LoVo (cell line): ENCODE measurements at regions not wholly inside any gene's neighbourhood (a gene's known extent, or its start where the extent isn't known, plus 50 kb on each side); places are given as distances from the start of the nearest gene placed in this dataset.

Source experiments
- DNase-seq: peaks from one replicate; pipeline ENCODE4 v3.0.0-alpha.2; 2016; ENCODE audit warnings: low spot score

- DNase-seq, result no peak
These were observed 139.0 kb downstream of the TM9SF2 start for GRCh38 chr13:99640260-99640659.

DNA sequence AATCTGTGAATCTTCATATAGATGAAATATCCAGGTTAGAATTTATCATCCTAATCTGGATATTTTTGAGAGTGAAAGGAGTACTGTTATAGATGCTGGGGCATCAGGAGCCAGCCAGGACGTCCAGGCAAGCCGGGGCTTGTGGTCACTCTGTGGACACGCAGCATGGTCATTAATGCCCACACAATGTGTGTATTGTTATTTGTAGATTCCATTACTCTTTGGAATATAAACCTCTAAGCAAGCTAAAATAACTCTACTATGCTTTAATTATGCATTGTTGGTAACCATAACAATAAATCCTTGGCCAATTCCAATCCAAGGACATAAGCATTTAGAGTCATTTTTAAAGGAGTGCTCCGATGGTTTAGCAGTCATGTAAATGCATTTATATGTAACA is 137.9 kb downstream of the TM9SF2 start:
- DNase-seq, result no peak

DNA sequence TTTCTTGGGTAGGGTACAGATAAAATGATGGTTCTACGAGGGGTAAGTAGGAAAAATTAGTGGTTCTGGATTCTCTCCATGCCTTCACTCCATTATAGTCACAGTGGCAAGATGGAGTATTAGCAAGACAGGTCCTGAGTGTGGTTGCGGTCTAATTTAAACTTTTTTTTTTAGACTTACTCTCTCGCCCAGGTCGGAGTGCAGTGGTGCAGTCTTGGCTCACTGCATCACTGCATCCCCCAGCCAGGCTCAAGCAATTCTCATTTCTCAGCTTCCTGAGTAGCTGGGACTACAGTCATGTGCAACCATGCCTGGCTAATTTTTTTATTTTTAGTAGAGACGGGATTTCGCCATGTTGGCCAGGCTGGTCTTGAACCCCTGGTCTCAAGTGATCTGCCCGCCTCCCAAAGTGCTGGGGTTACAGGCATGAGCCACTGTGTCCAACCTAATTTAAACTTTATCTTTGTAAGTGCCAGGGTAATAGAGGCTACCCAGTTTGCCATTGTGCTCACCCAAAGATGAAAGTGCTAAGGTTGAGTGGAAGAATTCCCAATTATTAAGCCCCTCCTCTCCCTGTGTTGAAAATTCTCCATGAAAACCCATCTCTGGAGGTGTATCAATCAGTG is 135.6 kb downstream of the TM9SF2 start:
- no peak for DNase-seq

DNA sequence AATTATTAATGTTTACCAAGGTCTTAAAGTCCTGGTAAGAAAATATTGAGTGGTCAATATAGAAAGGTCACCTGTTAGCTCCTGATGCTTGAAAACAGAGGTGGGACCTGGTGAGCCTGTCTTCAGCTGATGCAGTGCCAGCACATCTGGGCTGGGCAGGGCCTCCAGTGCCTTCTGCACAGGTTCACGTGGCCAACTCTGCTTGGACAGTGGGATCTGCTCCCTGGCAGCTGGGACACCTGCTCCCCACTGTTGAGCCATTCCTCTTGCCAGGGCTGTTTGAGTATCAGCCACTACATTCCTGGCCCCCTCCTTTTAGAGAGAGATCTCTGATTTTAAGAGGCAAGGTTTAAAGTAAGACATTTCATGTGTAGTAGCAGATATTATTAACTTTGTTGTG is 135.0 kb downstream of the TM9SF2 start:
- no peak for DNase-seq

DNA sequence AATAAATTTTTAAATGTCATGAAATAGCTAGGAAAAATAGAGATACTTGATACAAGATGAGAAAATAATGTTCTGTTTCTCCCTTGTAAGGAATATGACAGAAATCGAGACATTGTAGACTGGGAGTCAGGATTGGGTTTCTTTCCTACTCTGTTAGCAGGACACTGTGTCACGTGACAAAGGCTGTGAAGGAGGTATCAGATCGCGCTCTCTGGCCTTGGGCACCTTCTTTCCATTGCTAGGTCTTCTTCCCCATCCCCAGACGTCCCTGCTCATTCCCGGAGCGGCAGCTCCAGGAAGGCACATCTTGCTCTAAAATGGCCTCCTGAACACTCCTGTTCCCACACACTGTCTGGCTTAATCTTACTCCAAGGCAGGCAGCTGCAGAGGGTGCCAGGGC is 133.4 kb downstream of the TM9SF2 start:
- DNase-seq, result no peak

DNA sequence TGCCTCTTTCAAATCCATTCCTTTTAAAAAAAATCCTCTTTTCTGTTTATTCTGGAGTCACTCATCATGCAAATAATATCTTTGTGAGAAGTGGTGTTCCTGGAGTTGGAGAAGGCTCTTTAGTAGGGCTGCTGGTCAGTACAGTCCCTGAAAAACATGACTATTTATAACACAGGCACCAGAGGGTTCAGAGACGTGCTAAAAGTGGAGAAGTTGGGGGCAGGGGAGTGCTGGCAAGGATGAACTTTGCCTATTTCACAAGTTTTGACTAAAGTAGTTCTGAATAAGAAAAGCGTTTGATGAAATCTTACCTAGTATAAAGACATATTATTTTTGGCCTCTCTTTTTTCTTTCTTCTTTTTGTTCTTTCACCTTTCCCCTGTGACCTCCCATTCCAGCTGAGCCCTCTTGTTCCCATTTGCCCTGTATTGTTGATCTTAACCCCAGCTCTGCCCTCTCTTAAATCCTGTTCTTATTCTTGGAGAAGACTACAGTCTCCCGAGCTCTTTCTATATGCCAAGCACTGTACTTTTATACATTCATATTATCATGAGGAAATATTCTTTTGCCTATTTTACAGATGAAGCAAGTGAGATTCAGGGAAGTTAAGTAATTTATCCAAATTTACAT is 129.1 kb downstream of the TM9SF2 start:
- DNase-seq, result no peak

- no peak for DNase-seq
These were observed 128.4 kb downstream of the TM9SF2 start for GRCh38 chr13:99629641-99630040.

DNA sequence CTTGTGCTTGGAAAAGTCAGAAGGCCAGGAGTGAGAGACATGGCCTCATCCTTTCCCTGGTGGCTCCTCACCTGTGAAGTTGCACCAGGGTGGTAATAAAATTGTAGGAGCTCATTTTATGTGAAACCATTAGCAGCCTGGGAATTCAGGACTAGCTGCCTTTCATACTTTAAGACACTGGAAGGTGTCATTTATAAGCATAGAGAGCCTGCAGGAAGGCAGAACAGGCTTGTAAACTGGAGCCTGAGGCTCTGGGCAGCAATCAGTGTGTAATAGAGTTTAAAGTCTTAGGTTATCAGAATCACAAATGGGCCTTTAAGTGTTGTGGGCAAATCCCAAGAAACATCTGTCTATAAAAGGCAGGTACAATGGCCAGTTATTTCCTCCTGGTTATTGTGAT is 127.2 kb downstream of the TM9SF2 start:
- no peak for DNase-seq

GRCh38 chr13:99626461-99627082 is 125.3 kb downstream of the TM9SF2 start:
- no peak for DNase-seq

GRCh38 chr13:99624936-99625540 is 123.8 kb downstream of the TM9SF2 start:
- DNase-seq, result no peak

DNA sequence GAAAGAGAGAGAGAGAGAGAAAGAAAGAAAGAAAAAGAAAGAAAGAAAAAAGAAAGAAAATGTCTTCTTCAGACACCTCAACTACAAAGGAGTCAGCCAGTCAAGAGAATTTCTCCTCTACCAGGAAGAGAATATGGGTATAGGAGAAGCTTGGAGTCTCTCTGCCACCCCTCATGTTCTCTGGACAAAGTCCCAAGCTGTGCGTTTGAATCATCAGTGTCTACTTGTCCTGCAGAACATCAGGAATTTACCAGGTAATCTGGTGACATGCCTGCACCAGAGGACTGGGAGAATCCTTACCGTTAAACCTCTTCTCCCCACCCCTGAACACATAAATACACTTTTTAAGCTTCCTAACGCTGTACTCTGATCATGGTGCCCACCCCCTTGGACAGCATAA is 119.5 kb downstream of the TM9SF2 start:
- DNase-seq, result no peak

GRCh38 chr13:99619207-99619606 is 117.9 kb downstream of the TM9SF2 start:
- no peak for DNase-seq

DNA sequence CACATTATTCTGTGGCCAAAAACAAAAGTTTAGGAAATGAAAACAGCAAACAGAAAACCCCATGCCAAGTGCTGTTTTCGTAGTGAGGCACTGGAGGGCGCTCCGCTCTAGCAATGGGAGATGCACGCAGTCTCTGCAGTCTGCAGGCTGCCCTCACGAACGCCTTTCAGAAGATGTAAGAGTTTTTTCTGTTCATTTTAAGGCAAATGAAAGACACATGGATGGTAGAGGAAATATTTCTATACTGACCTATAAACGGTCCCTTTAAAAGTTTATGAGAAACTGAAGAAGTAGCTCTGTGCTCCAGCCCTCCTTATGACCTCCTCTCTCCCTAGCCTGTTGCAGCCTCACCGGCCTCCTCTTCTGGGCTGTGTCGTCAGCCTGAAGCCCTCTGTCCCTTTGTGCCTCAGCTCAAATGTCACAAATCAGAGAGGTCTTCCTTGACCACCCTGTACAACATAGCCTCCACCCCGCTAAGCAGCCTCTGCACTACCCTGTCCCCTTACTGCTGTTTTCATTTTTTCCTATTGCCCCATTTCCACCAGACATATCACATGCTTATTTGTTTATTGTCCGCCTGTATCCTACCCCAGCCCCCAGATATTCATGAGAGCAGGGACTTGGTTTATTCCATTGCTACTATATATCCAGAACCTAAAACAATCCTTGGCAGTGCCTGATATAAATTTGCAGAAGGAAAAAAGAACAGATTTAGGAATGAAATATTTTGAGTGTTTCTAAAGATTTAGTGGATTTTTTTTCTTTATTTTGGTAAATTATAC is 116.4 kb downstream of the TM9SF2 start:
- DNase-seq, result no peak

DNA sequence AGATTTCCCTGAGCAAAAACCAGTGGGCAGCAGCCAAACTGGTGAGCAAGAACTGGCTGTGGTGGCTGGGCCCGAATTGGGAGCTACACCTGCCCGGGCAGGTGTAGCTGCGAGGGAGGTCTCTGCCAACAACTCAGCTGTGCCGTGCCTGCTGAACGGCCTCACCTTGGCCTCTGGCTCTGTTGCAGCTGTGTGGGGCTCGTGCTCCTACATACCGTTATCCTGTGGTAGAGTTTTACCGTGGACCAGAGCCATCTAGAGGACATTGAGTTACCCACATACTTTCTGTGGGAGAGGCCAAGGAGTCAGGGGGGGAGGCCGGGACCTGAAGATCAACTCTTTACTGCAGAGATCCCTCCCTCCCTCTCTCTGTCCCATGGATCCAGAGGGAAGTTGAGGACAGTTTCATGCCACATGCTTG is 113.2 kb downstream of the TM9SF2 start:
- DNase-seq, result no peak
